Hematopoietic multipotent progenitor cell (in vitro differentiated cells): ENCODE measurements at regions not wholly inside any gene's neighbourhood (a gene's known extent, or its start where the extent isn't known, plus 50 kb on each side); places are given as distances from the start of the nearest gene placed in this dataset.
A peak's percentile ranks its signal among the peaks of the same experiment; 100 is the strongest.
"Not testable (repeated sequence)": the region's sequence is repeated elsewhere in the genome, so short reads cannot be mapped to it uniquely, and the experiment has no call there.

Experiments
- DNase-seq, 3 donors: peaks; one replicate each; pipeline ENCODE4 v3.0.0-alpha.2; 2011 to 2015; ENCODE audit warnings: low read depth in 2 of 3, low spot score in 2 of 3

GRCh38 chr13:80093888-80094287 is 247.0 kb downstream of the SPRY2 start:
- no peak for DNase-seq

- DNase-seq = no peak
Measured at GRCh38 chr13:80086304-80086721, 254.6 kb downstream of the SPRY2 start.

GRCh38 chr13:80083853-80084676 is 256.9 kb downstream of the SPRY2 start:
- DNase-seq = peak in 1 of 3 donors; percentile 5

DNA sequence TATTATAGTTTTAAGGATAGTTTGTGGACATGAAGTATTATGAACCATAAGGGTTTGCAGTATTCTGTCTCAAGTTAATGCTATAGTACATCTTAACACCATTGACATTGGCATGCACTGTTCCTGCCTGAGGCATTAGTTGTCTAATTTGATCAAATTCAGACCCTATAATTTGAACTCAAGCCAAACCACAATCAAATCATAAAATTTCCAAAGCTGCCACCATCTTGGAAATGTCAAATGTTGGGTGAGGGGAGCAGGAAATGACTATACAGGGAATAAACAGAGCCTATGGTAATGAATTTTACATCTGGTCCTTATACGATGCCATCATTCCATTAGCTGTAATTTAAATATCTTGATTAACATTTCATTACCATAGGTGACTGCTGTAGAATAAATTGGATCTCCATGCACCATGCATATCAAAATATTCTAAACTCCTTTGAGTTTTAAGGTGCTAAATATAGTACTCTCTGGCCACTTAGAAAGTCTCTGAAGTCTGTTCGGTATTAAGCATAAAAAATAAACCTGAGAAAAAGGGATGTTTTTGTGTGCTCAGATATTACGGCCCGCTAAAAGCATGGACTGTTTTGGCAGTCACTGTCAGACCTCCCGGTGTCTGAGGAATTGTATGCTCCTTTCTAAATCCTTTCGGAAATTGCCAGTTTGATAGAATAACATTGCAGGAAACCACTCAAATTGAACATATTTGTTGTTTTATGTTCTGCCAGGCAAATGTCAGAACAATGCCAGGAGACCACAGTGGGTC is 257.7 kb downstream of the SPRY2 start:
- DNase-seq = no peak

DNA sequence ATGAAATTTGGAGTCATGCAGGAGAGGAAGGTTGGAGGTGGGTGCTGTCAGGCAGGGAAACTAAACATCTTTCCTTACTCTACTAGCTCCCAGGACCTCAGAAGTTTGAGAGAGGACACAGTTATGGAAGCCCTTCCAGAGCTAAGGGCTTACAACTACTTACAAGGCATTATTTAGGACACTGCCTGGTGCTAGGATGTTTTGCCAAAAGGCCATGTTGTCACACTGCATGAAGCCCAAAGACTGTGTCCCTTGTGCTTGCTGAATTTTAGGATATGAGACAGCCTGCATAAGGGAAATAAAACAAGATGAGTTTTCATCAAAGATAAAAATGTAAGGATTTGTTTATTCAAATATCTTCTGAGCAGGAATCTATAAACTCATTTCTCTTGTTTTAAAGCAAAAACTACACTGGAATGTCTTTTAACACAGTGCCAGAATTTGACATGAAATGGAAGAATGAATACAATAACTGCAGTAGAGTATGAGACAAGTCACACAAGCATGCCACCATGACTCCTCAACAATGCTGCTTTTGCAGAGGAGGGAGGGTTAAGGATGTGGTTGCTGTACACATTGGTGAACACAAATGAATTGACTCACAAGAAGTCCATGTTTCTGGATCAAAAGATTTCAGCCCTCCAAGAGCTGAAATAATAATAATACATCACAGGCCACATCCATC is 258.4 kb downstream of the SPRY2 start:
- DNase-seq = no peak

- no peak for DNase-seq
Measured at GRCh38 chr13:80074811-80075210, 266.1 kb downstream of the SPRY2 start.

- no peak for DNase-seq
Measured at GRCh38 chr13:80074143-80074752, 266.7 kb downstream of the SPRY2 start.

DNA sequence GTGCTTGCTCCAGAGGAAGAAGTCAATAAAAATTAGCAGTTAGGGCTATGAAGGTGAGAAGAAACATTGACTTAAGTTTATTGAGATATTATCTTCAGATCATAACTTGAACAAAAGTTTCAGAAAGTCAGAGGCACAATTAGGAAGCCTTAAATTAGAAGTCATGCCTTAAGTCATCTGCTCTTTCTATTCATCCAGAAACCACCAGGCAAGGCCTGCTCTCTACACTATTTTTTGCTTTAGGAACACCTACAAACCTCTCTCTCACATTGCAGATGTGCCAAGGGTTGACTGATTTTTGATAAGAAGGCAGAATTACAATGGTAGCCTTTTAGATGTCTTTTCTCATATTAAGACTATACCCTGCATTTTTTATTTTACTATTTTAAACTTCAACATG is 268.7 kb downstream of the SPRY2 start:
- no peak for DNase-seq

DNA sequence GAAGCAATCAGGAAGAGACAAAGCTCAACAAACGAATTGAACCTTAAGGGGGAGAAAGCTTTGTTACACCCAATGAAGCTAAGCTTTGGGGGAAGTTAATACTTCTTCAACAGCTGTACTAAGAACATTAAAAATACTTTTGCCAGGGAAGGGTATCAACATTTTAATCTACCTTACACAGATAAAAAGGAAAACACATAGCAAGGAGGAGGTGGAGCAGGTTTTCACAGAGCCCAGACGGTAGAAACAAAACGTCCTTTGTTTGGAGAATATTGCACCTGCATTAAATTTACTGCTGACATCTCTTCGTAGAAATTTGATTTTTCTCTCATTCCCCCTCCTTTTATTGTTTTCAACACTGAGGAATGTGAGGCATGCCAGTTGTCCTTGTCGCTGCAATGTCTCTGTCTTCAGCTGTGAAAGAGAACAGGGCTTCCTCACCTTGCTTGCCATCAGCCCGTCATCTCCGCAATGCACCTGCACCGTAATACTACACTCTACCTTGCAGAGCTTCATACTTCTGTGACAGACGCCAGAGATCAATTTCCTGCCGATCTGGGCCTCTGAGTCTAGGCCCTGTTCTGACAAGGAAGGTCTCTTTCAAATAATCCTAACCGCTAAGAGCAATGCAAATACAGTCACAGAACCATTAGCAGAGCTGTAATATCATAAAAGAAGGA is 270.8 kb downstream of the SPRY2 start:
- no peak for DNase-seq

DNA sequence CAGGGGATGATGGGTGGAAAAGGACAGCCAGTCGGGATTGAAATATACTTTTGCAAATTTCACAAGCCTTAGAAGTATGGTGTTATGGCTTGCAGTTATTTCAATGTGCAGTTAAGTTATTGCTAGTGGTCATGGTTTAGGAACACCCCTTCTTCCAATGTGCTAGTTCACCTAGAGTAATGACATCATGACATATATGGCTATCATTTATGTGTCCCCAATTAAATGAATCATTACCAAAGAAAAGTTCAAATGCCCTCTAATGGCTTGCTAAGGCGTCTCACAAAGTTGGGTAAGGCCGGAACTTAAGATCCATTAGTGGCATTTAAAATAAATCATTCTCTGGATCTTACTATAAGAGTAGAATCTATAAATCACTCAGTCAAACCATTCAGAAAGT is 271.6 kb downstream of the SPRY2 start:
- DNase-seq = no peak

DNA sequence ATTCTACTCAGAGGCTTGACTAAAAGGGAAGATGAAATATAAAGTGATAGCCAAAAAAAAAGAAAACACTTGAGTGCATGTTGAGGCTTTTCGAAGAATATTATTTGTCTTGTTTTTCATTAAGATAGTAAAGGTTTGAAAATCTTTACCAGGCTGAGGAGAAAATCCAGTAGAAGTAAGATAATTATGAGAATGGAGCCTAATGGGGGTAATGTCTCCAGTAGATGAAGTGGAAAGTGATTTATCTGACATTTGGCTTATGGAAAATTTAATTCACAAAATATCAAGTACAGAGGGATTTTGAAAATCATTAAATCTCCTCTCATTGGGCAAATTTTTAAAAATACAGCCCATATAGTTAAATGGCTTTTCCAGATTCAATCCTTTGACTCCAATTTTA is 274.9 kb downstream of the SPRY2 start:
- DNase-seq = no peak

DNA sequence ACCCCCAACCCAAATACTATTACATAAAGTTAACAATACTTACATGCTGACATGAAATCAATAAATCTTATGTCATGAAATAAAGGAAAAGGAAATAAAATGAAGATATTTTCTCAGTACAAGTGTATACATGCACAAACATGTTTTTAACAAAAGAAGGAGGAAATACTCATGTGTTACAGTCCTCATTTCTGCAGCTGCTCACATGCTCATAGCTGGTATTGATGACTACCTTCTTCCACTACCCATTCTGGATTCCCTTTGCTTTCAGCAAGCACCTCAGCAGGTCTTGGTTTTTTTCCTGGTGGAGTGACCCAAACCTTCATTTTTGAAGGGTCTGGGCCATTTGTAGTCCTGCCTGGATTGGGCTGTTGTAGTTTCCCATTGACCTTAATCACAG is 278.5 kb downstream of the SPRY2 start:
- DNase-seq = not testable (repeated sequence)

DNA sequence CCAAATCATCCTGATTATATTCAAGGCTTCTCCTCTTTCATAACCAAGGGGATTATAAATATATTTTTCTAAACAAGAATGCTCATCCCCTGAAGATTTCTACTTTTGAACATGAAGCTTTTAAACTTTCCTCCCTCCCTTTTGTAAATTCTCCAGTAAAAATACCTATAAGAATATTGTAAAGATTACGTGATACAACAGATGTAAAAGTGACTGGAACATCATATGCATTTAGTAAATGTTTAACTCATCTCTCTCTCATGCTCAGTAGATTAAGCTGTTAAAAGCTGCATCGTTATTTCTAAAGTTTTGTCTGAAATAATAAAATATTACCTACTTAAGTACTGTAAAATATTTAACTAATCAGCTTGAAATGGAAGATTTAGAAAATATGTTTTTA is 281.1 kb downstream of the SPRY2 start:
- DNase-seq = no peak

DNA sequence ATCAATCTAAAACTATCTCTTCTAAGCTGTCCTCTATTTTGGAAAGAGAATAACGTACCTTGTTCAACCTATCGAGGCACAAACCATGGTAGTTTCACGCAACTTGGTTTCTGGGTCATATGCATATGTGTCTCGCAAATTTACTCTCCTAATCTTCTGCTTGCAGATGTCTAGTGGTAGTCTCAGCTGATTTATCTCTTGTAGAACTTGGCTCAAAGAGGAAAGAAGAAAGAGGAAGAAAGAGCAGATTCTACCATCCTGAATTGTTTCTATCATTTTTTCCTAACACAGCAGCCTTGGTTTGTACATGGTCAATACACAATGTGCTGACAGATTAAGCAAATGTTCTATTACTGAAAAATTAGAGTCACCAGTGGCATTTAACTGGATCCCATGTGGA is 282.3 kb downstream of the SPRY2 start:
- DNase-seq = peak in 2 of 3 donors; percentile 35 to 61

DNA sequence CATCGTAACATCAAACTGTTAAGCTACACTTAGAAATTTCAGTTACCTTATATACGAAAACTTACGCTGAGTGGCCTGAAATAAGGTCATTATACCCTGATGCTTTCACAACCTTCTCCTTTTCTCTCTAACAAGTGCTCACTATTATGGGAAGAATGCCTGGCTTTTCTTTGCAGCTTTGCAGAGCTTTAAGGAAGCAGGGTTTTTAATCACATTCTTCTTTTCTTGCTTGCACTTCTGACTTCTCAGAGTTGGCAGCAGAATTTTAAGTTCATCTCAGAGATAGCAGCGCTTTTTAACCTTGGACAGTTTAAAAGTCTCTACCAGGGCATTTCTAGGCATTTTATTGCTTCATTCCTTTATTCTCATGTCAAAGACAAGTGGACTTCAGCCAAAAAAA is 285.1 kb downstream of the SPRY2 start:
- DNase-seq = no peak

DNA sequence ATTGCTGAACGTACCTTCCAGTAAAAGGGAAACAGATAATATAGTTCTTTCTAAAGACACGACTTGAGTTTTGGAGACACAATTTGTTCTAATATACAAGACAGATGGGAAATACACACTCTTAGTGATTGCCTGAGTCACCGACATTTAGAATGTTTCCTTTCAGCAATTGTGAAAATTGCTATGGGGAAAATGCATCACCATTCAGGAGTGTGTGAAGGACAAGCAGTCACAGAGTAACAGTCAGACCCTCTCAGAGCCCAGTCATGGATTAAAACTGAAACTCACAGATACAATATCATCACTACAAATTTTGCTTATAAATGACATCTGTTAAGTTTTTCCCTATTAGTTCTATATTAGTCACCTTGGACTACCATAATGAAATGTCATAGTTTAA is 286.1 kb downstream of the SPRY2 start:
- DNase-seq = no peak

GRCh38 chr13:80052286-80052685 is 288.6 kb downstream of the SPRY2 start:
- DNase-seq = no peak

- no peak for DNase-seq
Measured at GRCh38 chr13:80050252-80050651, 290.7 kb downstream of the SPRY2 start.

DNA sequence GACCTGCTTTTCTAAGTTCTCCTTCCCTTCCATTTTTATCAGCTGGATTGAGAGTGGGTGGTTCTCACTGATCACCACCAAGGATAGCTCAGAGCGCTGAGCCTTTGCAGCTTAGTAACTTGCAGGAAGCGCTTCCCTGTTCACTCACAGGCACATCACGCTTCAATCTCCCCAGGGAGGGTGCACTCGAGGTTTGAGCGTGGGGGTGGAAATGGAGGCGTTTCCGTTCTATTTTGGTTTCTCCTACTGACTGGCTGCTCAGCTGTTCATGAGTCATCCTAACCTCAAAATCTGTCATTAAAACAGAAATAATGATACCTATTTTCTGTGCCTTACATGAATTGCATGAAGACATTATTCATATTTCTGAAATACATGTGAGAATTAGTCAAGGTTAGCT is 292.1 kb downstream of the SPRY2 start:
- peak in 2 of 3 donors; percentile 88 to 93 for DNase-seq

- DNase-seq = no peak
Measured at GRCh38 chr13:80048030-80048429, 292.9 kb downstream of the SPRY2 start.
